GM18502 (cell line): ENCODE measurements at regions not wholly inside any gene's neighbourhood (a gene's known extent, or its start where the extent isn't known, plus 50 kb on each side); places are given as distances from the start of the nearest gene placed in this dataset.

Experiments
- ATAC-seq: cut with Tn5 transposase; IDR thresholded peaks from one replicate; pipeline ENCODE4 v1.9.1; 2021; ENCODE audit warnings: mild to moderate bottlenecking; ENCODE audit not compliant: unreplicated experiment, poor library complexity

DNA sequence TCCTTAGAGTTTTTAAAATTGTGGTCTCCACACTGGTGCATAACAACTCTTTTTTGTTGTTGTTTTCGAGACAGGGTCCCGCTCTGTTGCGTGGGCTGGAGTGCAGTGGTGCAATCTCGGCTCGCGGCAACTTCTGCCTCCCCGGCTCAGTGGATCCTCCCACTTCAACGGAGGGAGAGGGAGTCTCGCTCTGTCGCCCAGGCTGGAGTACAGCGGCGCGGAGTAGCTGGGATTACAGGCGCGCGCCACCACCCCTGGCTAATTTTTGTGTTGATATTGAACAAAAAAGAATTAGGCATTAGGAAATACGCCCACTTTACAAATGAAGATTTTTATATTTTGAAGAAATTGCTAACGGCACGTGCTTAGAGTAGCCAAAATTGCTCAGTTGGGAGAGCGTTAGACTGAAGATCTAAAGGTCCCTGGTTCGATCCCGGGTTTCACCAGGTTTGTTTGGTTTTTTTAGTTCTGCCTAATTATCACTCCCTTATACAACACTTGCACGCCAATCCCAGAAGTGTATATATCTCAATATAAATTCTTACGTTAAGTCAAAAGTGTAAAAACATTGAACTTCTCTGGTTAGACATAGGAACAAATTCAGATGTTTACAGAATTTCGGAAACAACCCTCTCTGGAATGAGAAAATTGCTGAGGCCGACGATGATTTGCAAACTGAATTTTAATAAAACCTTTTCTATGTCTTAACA lies 159.6 kb downstream of the TRIM27 start:
- no peak for ATAC-seq

DNA sequence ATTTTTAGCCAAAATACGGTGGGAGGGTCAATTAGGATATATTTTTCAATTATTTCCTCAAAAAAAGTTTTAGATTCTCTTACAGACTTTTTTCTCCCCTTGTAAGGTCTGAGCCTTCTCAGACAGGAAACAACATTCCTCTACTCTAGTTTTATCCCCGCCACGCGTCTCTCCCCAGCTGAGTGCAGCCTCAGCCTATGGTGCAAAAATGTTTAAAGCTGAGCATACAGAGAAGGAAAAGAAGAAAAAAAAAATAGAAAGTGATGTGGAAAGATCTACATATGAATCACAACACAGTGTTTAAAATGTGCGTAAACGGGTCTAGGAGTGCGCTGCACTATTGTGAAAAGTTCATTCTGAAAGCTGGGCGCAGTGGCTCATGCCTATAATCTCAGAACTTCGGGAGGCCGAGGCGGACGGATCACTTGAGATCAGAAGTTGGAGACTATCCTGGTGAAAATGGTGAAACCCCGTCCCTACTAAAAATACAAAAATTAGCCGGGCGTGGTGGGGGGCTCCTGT lies 159.0 kb downstream of the TRIM27 start:
- no peak for ATAC-seq

DNA sequence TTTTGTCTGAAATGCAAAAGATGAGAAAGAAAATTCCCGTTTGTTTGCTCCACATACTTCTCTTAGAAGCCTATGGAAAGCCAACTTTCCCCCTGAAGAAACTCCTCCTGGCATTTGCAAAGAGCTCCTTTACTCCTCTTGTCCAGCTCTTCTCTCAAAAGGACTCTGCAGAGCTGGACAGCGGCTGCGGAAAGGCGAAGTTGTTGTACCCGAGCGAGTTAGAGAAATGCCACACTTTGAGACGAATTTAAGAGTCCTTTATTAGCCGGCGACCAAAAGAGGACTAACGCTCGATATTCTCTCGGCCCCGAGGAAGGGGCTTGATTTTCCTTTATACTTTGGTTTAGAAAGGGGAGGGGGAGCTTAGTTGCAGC lies 157.8 kb downstream of the TRIM27 start:
- no peak for ATAC-seq

DNA sequence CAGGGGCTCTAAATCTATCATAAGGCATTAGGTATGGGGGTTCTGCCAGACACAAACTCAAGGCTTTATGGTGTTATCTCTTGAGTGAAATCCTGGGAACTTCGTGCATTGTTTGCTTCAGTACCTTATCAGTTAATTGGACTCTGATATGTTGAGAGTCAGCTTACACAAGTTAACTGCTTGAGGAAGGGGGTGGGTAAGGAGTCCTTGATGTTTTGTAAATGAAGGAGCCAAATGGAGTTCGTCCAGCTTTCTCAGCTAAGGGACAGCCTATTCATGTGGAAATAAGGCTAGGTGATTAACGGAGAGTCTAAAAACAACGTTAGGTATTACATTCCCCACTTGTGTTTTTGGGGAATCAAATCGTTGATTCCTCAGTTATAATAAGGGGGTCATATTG lies 157.4 kb downstream of the TRIM27 start:
- ATAC-seq = no peak

DNA sequence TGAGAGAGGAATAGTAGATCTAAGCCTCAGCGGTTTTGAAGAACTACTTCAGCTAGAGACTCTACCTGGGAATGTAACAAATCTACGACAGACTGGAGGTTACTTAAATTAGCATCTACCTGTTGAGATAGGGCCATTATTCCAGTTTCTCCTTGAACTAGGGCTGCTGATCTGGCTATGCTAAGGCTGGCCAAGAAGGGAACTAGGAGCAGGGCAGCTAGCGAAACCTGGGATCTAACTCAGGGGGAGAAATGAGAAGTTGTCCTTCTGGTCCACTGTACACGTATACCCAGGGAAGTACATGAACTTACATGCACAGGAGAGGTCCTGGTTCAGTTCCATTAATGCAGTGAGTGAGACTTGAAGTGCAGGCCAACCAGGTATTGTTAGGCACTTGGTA lies 156.7 kb downstream of the TRIM27 start:
- ATAC-seq = no peak

DNA sequence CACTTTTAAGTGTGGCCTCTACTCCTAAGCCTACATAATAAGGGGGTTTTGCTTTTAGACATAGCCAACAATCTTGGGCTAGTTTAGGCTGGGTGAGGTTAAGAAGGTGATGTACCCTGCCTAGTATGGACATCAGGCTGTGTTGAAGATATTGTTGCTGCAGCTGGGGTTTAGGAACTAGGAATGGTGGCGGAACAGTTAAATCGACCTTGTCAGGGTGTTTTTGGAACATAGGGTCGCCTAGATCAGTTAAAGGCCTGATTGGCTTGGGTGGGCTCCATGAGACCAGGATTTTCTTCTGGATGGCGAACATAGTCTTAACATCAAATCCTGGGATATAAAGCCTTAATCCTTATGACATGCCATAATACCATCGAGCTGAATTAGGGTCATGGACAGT lies 156.1 kb downstream of the TRIM27 start:
- ATAC-seq = no peak

DNA sequence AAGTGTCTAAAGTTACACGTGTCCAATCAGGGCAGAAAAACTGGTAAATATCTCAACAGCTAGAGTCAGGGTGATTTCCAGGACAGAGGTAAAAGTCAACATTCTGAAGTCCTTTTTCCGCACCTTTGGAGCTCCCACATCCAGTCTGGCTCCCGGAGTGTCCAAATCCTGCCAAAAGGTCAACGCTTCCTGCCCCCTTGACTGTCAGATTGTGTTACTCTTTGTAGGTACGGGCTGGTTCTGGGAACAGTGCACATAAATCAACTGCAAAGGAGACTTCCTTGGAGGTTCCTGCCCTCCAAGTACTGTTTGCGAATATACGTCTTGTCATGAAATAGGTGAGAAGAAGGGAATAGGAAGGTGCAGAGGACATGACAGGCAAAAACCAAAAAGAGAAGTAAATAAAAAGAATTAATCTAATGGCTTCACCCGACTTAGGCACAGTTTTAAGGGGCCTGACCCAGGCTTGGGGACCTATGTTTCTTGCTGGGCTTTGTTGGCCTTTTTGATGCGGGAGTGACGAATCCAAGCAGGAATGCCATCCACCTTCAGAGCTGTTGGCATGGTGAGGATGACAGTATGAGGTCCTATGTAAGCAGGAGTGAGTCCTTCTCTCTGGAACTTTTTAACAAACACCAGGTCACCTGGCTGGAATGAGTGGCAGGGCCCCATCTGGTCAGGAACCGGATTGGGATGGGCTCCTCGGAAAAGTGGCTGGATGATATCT lies 155.4 kb downstream of the TRIM27 start:
- no peak for ATAC-seq

DNA sequence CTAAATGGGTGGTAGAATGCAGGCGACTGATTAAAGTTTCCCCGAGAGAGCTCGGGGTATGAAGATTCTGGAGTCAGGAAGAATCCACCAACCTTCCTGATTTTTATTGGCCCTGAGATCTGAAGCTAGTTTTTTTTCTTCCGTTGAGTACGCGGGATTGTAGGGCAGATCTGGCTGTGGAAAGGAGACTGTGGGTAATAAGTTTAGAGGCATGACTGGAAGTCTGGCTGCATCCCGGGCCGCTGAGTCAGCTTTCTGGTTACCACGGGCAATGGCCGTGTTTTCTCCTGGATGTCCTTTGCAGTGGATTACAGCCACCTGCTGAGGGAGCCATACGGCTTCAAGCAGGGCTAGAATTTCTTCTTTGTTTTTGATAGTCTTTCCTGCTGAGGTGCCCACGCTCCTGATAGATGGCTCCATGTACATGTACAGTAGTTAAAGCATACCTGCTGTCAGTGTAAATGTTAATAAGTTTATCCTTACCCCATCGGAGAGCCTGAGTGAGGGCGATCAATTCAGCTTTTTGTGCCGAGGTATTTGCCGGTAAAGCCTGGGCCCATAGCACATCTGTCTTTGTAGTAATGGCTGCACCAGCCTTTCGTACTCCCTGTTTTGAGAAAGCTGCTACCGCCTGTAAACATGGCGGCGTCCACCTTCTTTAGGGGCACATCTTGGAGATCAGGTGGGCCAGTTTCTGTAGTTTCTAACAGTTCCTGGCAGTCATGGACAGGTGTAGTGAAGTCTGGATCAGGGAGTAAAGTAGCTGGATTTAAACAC lies 154.0 kb downstream of the TRIM27 start:
- ATAC-seq = no peak

DNA sequence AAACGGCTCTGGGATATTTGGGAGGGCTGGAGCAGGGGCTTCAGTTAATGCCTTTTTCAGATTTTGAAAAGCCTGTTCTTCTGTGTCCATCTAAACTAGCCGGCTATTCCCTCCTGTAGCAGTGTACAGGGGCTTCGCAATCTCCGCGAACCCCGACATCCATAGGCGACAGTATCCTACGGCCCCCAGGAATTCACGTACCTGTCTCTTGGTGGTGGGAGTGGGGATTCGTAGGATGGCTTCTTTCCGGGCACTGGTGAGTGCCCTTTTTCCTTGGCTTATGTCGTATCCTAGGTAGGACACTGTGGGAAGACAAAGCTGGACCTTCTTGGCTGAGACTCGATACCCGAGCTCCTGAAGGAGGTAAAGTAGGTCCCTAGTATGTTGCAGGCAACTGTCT lies 153.1 kb downstream of the TRIM27 start:
- no peak for ATAC-seq

DNA sequence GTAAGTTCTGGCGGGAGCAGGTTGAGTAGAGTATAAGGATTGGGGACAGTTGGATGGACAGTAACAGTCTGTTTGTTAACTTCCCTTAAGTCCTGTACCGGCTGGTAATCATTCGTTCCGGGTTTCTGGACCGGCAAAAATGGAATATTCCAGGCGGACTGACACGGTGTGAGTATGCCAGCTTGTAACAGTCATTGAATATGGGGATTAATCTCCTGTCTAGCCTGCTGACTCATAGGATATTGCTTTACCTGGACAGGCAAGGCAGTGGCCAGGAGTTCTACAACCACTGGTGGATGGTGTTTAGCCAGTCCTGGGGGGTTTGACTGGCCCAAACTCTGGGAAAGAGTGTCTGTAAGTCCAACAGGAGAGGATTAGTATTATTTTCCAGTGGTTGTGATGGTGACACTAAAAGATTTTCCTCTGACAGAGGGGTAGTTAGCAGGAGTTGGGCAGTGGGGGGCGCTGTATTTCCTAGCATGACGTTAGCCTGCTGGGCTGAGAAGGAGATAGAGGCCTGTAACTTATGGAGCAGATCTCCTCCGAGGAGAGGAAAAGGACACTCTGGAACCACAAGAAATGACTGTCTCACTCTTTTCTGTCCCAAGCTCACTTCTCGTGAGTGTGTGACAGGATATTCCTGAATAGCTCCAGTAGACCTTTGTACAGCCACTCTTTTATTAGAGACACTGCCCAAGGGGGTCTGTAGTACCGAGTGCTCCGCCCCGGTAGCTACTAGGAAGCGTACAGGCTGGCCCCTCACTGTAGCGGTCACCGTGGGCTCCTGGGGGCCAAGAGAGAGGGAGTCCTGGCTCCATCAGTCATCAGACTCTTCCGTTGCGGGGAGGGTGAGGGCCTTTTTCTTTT lies 152.2 kb downstream of the TRIM27 start:
- no peak for ATAC-seq

DNA sequence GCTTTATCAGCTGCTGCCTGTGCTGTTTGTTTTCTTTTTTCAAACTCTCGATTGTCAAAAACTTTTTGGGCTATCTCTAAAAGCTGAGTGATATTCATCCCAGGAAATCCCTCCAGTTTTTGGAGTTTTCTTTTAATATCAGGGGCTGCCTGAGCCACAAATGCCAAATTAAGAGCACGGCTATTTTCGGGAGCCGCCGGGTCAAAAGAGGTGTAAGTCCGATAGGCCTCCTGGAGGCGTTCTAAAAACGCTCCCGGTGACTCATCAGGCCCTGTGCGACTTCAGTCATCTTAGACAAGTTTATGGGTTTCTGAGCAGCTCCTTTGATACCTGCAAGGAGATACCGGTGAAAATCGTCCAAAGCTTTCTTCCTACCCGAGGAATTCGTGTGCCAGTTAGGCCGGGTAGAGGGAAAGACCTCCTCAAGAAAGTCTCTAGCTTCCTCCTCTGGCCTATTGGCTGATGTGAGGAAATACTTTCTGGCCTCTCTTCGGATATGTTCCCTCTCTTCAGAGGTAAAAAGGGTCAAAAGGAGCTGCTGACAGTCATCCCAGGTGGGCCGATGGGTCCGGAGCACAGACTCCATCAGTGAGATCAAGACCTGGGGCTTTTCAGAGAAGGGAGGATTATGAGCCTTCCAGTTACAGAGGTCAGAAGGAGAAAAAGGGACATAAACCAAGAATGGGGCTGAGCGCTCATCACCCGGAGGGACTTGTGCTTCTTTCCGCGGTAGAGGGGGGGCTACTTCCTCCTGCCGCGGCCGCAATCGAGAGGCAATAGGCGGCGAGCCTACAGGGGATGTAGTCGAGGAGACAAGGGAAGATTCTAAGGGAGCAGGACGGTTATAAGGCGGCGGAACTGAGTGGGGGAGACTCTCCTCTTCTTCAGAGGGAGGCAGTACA lies 151.1 kb downstream of the TRIM27 start:
- ATAC-seq = no peak

DNA sequence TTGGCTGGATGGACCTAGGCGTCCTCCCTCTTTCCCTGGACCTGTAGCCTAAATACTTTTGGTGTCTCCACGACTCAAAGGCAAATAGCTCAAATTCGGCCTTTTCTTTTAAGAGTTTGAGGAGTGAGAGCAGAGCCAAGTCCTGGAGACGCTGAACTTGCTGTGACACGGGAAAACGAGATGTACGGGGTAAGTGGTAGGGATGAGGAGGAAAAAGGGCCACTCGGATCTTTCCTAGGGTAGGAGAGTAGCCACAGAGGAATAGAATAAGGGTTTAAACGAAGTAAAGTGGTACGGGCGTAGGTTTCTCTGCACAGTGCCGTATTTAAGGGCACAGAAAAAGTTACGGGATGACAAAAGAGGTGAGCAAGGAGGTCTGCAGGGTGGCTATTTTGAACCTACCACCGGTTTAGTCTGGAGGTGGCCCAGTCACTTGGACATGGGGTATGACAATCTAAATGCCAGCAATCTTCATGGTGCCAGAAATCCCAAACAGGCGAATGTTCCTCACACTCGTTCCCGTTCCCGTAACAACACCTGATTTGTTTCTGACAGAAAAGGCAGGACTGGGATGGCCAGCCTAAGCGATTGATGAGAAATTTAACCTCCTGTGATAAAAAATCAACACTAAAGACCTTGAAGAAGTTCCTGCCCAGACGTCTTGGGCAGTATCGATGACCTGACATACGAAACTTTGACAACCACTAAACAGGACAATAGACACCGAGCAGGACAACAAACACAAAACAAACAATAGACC lies 149.3 kb downstream of the TRIM27 start:
- no peak for ATAC-seq

DNA sequence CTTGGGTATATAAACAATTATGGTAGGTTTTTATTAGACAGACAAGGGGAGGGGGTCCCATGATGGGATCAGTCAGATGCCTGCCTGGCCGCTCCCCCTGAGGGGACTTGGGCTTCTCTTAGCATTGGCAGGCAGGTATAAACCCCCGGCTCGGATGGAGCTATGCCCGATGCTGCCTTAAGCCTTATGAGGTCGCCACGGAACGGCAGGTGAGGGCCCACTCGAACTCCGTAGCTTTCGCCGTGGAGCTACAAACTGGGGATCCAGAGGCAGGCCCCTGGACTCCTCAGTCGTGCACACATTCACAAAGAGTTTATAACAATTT lies 148.8 kb downstream of the TRIM27 start:
- ATAC-seq = no peak

DNA sequence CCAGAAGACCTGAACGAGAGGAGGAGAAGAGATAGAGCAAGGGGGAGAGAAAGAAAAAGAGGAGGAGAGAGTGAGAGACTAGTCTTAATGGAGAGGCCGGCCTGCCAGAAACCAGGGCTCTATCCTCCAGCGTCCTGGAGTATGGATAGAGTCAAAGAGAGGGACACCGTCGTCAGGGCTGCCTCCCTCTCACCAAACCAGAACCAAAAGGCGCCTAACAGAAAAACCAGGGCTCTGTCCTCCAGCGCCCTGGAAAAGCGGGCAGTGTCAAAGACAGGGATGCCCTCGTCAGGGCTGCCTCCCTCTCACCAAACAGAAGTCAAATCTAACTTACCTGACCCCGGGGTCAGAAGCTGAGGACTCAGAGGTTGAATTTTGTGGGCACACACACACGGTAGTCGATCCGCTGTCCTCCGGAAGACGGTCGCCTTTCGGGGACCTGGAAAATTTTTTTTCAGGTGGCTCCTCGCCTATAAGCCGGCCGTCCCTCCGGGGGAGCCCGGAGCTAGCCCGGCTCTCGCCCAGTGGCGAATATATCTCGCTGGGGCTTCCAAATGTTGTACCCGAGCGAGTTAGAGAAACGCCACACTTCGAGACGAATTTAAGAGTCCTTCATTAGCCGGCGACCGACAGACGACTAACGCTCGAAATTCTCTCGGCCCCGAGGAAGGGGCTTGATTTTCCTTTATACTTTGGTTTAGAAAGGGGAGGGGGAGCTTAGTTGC lies 148.2 kb downstream of the TRIM27 start:
- no peak for ATAC-seq

DNA sequence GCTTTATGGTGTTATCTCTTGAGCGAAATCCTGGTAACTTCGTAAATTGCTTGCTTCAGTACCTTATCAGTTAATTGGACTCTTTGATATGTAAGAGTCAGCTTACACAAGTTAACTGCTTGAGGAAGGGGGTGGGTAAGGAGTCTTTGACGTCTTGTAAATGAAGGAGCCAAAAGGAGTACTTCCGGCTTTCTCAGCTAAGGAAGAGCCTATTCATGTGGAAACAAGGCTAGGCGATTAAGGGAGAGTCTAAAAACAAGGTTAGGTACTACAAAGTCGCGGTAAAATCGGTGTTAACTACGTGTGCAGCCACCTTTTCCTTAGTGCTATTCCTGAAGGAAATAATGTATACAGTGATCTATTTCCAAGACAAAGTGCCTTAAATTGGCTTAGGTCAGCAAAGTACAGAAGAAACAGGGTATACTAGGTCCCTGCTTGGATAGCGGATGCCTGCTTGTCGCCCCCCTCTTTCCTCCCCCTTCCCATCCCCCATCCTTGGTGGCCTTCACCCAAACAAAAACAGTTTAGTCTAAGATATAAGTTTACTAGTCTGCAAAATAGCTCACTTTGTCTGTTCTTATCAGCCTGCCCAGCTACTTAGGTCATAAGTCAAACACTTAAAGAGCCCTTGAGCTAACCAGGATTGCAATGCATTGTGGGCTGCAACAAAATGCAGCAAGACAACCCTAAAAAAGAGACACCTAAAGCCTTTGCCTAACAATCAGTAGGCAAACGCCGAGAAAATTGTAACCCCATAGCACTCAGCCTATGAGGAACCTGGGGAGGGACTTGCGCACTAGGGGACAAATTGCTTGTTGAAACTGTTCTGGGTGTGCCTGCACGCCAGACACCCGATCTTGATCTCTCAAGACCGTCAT lies 147.3 kb downstream of the TRIM27 start:
- no peak for ATAC-seq

DNA sequence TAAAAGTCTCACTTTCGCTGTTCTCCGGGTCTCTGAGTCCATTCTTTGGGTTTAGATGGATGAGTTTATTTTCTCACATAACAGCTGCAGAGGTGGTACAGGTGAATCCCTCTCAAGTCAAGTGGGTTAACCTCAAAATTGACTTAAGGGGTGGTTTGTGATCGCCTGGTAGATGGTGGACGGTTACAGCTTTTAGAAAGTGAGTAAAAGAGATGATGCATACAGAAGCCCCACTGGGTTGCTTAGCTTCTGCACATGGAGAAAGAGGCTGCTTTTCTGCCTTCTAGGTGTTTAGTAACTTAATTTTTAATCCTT lies 146.7 kb downstream of the TRIM27 start:
- no peak for ATAC-seq

DNA sequence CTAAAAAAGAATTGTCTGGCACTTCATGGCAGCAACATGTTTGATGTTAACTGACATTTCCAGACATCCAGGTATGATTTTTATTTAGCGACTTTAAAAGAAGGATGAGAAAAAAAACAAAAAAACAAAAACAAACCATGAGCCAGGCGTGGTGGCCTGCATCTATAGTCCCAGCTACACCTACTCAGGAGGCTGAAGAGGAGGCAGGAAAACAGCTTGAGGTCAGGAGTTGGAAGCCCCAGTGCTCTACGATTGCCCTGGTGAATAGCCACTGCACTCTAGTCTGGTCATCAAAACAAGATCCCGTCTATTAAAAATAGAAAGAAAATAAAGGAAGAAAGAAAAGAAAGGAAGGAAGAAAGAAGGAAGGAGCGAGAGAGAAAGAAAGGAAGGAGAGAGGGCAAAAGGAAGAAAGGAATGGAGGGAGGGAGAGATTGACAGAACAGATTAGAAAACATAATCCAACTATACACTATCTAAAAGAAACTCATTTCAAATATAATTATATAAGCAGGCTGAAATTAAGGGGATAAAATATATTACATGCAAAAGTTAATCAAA lies 141.6 kb downstream of the TRIM27 start:
- no peak for ATAC-seq
